ENCODE measurements at regions not wholly inside any gene's neighbourhood (a gene's known extent, or its start where the extent isn't known, plus 50 kb on each side); places are given as distances from the start of the nearest gene placed in this dataset.
A peak's percentile ranks its signal among the peaks of the same experiment; 100 is the strongest.

- DNase-seq = no peak
Observed at GRCh38 chr2:120940726-120941256, 205.1 kb downstream of the GLI2 start.

- DNase-seq = no peak
Observed at GRCh38 chr2:120941571-120942120, 206.0 kb downstream of the GLI2 start.

- no peak for DNase-seq
Observed at GRCh38 chr2:120942658-120943057, 207.0 kb downstream of the GLI2 start.

- DNase-seq = no peak
Observed at GRCh38 chr2:120943403-120944034, 207.9 kb downstream of the GLI2 start.

- DNase-seq = no peak
Observed at GRCh38 chr2:120944575-120944974, 208.9 kb downstream of the GLI2 start.

GRCh38 chr2:120945091-120945490 lies 209.4 kb downstream of the GLI2 start:
- no peak for DNase-seq

- no peak for DNase-seq
Observed at GRCh38 chr2:120945832-120946499, 210.3 kb downstream of the GLI2 start.

- DNase-seq = no peak
Observed at GRCh38 chr2:120947327-120947726, 211.7 kb downstream of the GLI2 start.

- no peak for DNase-seq
Observed at GRCh38 chr2:120947982-120948661, 212.5 kb downstream of the GLI2 start.

- DNase-seq = no peak
Observed at GRCh38 chr2:120948662-120949011, 213.0 kb downstream of the GLI2 start.

GRCh38 chr2:120949027-120949956 lies 213.6 kb downstream of the GLI2 start:
- peak; percentile 80 for DNase-seq

- DNase-seq = no peak
Observed at GRCh38 chr2:120949957-120950590, 214.4 kb downstream of the GLI2 start.

GRCh38 chr2:120951693-120952092 lies 216.0 kb downstream of the GLI2 start:
- no peak for DNase-seq

- no peak for DNase-seq
Observed at GRCh38 chr2:120952318-120952717, 216.7 kb downstream of the GLI2 start.

GRCh38 chr2:120953066-120953756 lies 217.5 kb downstream of the GLI2 start:
- no peak for DNase-seq

GRCh38 chr2:120953843-120954584 lies 218.3 kb downstream of the GLI2 start:
- DNase-seq = no peak

GRCh38 chr2:120954939-120955338 lies 219.3 kb downstream of the GLI2 start:
- peak; percentile 50 for DNase-seq

GRCh38 chr2:120955427-120955826 lies 219.8 kb downstream of the GLI2 start:
- DNase-seq = no peak

GRCh38 chr2:120956486-120957156 lies 221.0 kb downstream of the GLI2 start:
- no peak for DNase-seq

- no peak for DNase-seq
Observed at GRCh38 chr2:120957905-120958304, 222.2 kb downstream of the GLI2 start.

All from NCI-H1105 (cell line).